DMS53 treated with DMSO at 0.1 percent for 48 hours (cell line): ENCODE measurements at regions not wholly inside any gene's neighbourhood (a gene's known extent, or its start where the extent isn't known, plus 50 kb on each side); places are given as distances from the start of the nearest gene placed in this dataset.

Experiments
- DNase-seq: peaks from one replicate; lab custom pipeline; 2025; ENCODE audit not compliant: unreplicated experiment; lab: John Stamatoyannopoulos, UW

- DNase-seq: no peak
These were observed 53.7 kb upstream of the SMAD1 start for GRCh38 chr4:145427991-145428390.

- no peak for DNase-seq
These were observed 54.4 kb upstream of the SMAD1 start for GRCh38 chr4:145427221-145427620.

GRCh38 chr4:145423017-145423708 is 58.5 kb upstream of the SMAD1 start:
- DNase-seq: no peak

GRCh38 chr4:145420595-145421214 is 60.9 kb upstream of the SMAD1 start:
- DNase-seq: no peak

GRCh38 chr4:145418739-145419138 is 62.9 kb upstream of the SMAD1 start:
- DNase-seq: no peak

- DNase-seq: no peak
These were observed 64.1 kb upstream of the SMAD1 start for GRCh38 chr4:145417348-145418130.

GRCh38 chr4:145414841-145415240 is 66.8 kb upstream of the SMAD1 start:
- DNase-seq: no peak

GRCh38 chr4:145414226-145414625 is 67.4 kb upstream of the SMAD1 start:
- DNase-seq: no peak

- DNase-seq: no peak
These were observed 74.7 kb upstream of the SMAD1 start for GRCh38 chr4:145406970-145407369.

GRCh38 chr4:145404761-145405160 is 76.9 kb upstream of the SMAD1 start:
- no peak for DNase-seq

GRCh38 chr4:145396581-145396980 is 85.1 kb upstream of the SMAD1 start:
- DNase-seq: no peak

- no peak for DNase-seq
These were observed 91.1 kb upstream of the SMAD1 start for GRCh38 chr4:145390571-145390970.

- no peak for DNase-seq
These were observed 92.1 kb upstream of the SMAD1 start for GRCh38 chr4:145389550-145389949.

GRCh38 chr4:145388043-145388442 is 93.6 kb upstream of the SMAD1 start:
- no peak for DNase-seq

- no peak for DNase-seq
These were observed 94.6 kb upstream of the SMAD1 start for GRCh38 chr4:145387079-145387478.

GRCh38 chr4:145381163-145381562 is 100.5 kb upstream of the SMAD1 start:
- no peak for DNase-seq

GRCh38 chr4:145380123-145380522 is 101.5 kb upstream of the SMAD1 start:
- DNase-seq: no peak

GRCh38 chr4:145375416-145375815 is 106.2 kb upstream of the SMAD1 start:
- DNase-seq: no peak

GRCh38 chr4:145352438-145353145 is 129.1 kb upstream of the SMAD1 start:
- no peak for DNase-seq

- DNase-seq: no peak
These were observed 129.7 kb upstream of the SMAD1 start for GRCh38 chr4:145351922-145352321.

- no peak for DNase-seq
These were observed 130.5 kb upstream of the SMAD1 start for GRCh38 chr4:145351162-145351561.

- no peak for DNase-seq
These were observed 133.4 kb upstream of the SMAD1 start for GRCh38 chr4:145348291-145348690.
